Epidermal melanocyte (primary cell): ENCODE measurements at regions not wholly inside any gene's neighbourhood (a gene's known extent, or its start where the extent isn't known, plus 50 kb on each side); places are given as distances from the start of the nearest gene placed in this dataset.
A peak's percentile ranks its signal among the peaks of the same experiment; 100 is the strongest.

Experiments
- DNase-seq: peaks from one replicate; pipeline ENCODE4 v3.0.0; 2011; ENCODE audit warnings: low spot score; ENCODE audit not compliant: insufficient read length

- no peak for DNase-seq
Measured at GRCh38 chr17:83177611-83178532, 98.5 kb downstream of the METRNL start.

GRCh38 chr17:83178533-83179304, 99.3 kb downstream of the METRNL start:
- no peak for DNase-seq

- no peak for DNase-seq
Measured at GRCh38 chr17:83179374-83179773, 100.0 kb downstream of the METRNL start.

- no peak for DNase-seq
Measured at GRCh38 chr17:83179811-83180210, 100.4 kb downstream of the METRNL start.

- DNase-seq = no peak
Measured at GRCh38 chr17:83180264-83180995, 101.0 kb downstream of the METRNL start.

GRCh38 chr17:83180996-83181481, 101.6 kb downstream of the METRNL start:
- DNase-seq = no peak

GRCh38 chr17:83181991-83182619, 102.7 kb downstream of the METRNL start:
- DNase-seq = no peak

GRCh38 chr17:83182620-83183101, 103.3 kb downstream of the METRNL start:
- no peak for DNase-seq

- DNase-seq = no peak
Measured at GRCh38 chr17:83183145-83183948, 103.9 kb downstream of the METRNL start.

- DNase-seq = no peak
Measured at GRCh38 chr17:83183951-83184506, 104.6 kb downstream of the METRNL start.

- no peak for DNase-seq
Measured at GRCh38 chr17:83185023-83186002, 105.9 kb downstream of the METRNL start.

GRCh38 chr17:83186226-83186625, 106.8 kb downstream of the METRNL start:
- DNase-seq = no peak

GRCh38 chr17:83186751-83187421, 107.5 kb downstream of the METRNL start:
- no peak for DNase-seq

GRCh38 chr17:83187782-83188311, 108.4 kb downstream of the METRNL start:
- no peak for DNase-seq

GRCh38 chr17:83189044-83190003, 109.9 kb downstream of the METRNL start:
- peak; percentile 88 for DNase-seq

GRCh38 chr17:83190004-83190385, 110.6 kb downstream of the METRNL start:
- DNase-seq = peak; percentile 70
